ENCODE measurements at regions not wholly inside any gene's neighbourhood (a gene's known extent, or its start where the extent isn't known, plus 50 kb on each side); places are given as distances from the start of the nearest gene placed in this dataset.

DNA sequence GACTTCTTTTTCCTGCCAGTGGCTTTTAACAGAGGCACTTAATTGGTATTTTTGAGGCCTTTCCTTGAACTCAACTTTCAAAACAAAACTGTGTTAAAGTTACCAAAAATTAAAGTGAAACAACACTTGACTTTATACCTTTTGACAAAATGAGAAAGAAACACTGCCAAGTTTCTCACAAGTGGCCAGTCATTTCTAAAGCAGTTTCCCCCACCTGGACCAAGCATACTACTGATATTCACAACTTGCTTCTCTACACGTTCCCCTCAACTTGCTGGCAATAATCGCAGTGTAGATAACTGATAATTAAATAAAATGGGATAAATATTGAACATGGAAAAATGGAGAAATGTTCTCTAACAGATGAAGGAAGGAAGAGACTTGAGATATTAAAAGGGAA lies 135.7 kb downstream of the TLR4 start:
- TF ChIP-seq, protein P1, sequence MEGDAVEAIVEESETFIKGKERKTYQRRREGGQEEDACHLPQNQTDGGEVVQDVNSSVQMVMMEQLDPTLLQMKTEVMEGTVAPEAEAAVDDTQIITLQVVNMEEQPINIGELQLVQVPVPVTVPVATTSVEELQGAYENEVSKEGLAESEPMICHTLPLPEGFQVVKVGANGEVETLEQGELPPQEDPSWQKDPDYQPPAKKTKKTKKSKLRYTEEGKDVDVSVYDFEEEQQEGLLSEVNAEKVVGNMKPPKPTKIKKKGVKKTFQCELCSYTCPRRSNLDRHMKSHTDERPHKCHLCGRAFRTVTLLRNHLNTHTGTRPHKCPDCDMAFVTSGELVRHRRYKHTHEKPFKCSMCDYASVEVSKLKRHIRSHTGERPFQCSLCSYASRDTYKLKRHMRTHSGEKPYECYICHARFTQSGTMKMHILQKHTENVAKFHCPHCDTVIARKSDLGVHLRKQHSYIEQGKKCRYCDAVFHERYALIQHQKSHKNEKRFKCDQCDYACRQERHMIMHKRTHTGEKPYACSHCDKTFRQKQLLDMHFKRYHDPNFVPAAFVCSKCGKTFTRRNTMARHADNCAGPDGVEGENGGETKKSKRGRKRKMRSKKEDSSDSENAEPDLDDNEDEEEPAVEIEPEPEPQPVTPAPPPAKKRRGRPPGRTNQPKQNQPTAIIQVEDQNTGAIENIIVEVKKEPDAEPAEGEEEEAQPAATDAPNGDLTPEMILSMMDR (IDR thresholded peaks at IDR 0.05; ENCODE audit: insufficient read depth, low read length) = no peak
- TF ChIP-seq GABPA (IDR thresholded peaks at IDR 0.05; ENCODE audit: low read depth) = no peak
- TF ChIP-seq, protein P2, sequence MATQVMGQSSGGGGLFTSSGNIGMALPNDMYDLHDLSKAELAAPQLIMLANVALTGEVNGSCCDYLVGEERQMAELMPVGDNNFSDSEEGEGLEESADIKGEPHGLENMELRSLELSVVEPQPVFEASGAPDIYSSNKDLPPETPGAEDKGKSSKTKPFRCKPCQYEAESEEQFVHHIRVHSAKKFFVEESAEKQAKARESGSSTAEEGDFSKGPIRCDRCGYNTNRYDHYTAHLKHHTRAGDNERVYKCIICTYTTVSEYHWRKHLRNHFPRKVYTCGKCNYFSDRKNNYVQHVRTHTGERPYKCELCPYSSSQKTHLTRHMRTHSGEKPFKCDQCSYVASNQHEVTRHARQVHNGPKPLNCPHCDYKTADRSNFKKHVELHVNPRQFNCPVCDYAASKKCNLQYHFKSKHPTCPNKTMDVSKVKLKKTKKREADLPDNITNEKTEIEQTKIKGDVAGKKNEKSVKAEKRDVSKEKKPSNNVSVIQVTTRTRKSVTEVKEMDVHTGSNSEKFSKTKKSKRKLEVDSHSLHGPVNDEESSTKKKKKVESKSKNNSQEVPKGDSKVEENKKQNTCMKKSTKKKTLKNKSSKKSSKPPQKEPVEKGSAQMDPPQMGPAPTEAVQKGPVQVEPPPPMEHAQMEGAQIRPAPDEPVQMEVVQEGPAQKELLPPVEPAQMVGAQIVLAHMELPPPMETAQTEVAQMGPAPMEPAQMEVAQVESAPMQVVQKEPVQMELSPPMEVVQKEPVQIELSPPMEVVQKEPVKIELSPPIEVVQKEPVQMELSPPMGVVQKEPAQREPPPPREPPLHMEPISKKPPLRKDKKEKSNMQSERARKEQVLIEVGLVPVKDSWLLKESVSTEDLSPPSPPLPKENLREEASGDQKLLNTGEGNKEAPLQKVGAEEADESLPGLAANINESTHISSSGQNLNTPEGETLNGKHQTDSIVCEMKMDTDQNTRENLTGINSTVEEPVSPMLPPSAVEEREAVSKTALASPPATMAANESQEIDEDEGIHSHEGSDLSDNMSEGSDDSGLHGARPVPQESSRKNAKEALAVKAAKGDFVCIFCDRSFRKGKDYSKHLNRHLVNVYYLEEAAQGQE (IDR thresholded peaks at IDR 0.05; ENCODE audit: insufficient replicate concordance, low read depth) = no peak

Measured in HL-60 (cell line).